SU-DHL-6 (cell line): ENCODE measurements at regions not wholly inside any gene's neighbourhood (a gene's known extent, or its start where the extent isn't known, plus 50 kb on each side); places are given as distances from the start of the nearest gene placed in this dataset.

Experiments
- CTCF ChIP-seq: fragments of 200-600 bp; sonication (generic); IDR thresholded peaks from one replicate; pipeline ENCODE4 v1.5.1; 2017; ENCODE audit warnings: antibody characterized with exemption, mild to moderate bottlenecking, low read length, moderate library complexity; ENCODE audit not compliant: insufficient read depth, poor library complexity, severe bottlenecking
- EZH2phosphoT487 ChIP-seq: fragments of 200-600 bp; sonication (generic), shearing (Covaris generic); conservative IDR thresholded peaks from 2 replicates; pipeline ENCODE4 v1.6.1; 2018; ENCODE audit warnings: mild to moderate bottlenecking, antibody characterized with exemption, low read length, moderate library complexity, mixed read lengths

- TF ChIP-seq CTCF (no peak), EZH2phosphoT487 (no peak)
These were observed 180.5 kb upstream of the CTBP2 start for GRCh38 chr10:125340903-125341302.
